Hematopoietic multipotent progenitor cell treated with erythropoietin and hydrocortisone succinate and interleukin-3 and kit ligand, for 8 days (in vitro differentiated cells): ENCODE measurements at regions not wholly inside any gene's neighbourhood (a gene's known extent, or its start where the extent isn't known, plus 50 kb on each side); places are given as distances from the start of the nearest gene placed in this dataset.

Experiments
- DNase-seq: peaks from one replicate; pipeline ENCODE4 v3.0.0-alpha.2; 2015

- peak; percentile 32 for DNase-seq
Measured at GRCh38 chr14:26199590-26200370, 398.1 kb downstream of the NOVA1 start.

GRCh38 chr14:26199096-26199495, 398.7 kb downstream of the NOVA1 start:
- no peak for DNase-seq

GRCh38 chr14:26194816-26195215, 403.0 kb downstream of the NOVA1 start:
- DNase-seq, result no peak

- no peak for DNase-seq
Measured at GRCh38 chr14:26191671-26192070, 406.2 kb downstream of the NOVA1 start.

GRCh38 chr14:26191123-26191522, 406.7 kb downstream of the NOVA1 start:
- DNase-seq, result no peak

GRCh38 chr14:26190646-26191045, 407.2 kb downstream of the NOVA1 start:
- DNase-seq, result no peak

GRCh38 chr14:26187996-26188620, 409.7 kb downstream of the NOVA1 start:
- DNase-seq, result no peak

GRCh38 chr14:26180221-26180620, 417.6 kb downstream of the NOVA1 start:
- no peak for DNase-seq

- DNase-seq, result no peak
Measured at GRCh38 chr14:26175658-26176057, 422.2 kb downstream of the NOVA1 start.

GRCh38 chr14:26174395-26174794, 423.4 kb downstream of the NOVA1 start:
- no peak for DNase-seq

- DNase-seq, result no peak
Measured at GRCh38 chr14:26173581-26174110, 424.2 kb downstream of the NOVA1 start.

- no peak for DNase-seq
Measured at GRCh38 chr14:26172396-26172795, 425.4 kb downstream of the NOVA1 start.

GRCh38 chr14:26170885-26171284, 426.9 kb downstream of the NOVA1 start:
- DNase-seq, result no peak

GRCh38 chr14:26163761-26164160, 434.1 kb downstream of the NOVA1 start:
- peak; percentile 25 for DNase-seq

- DNase-seq, result no peak
Measured at GRCh38 chr14:26157517-26157916, 440.3 kb downstream of the NOVA1 start.

- DNase-seq, result no peak
Measured at GRCh38 chr14:26143057-26143456, 454.8 kb downstream of the NOVA1 start.

GRCh38 chr14:26138764-26139445, 458.9 kb downstream of the NOVA1 start:
- no peak for DNase-seq

GRCh38 chr14:26137161-26137560, 460.7 kb downstream of the NOVA1 start:
- DNase-seq, result no peak

- DNase-seq, result no peak
Measured at GRCh38 chr14:26132061-26132645, 465.7 kb downstream of the NOVA1 start.

- no peak for DNase-seq
Measured at GRCh38 chr14:26130690-26131089, 467.1 kb downstream of the NOVA1 start.

- DNase-seq, result no peak
Measured at GRCh38 chr14:26128931-26129671, 468.7 kb downstream of the NOVA1 start.

GRCh38 chr14:26124896-26125438, 472.9 kb downstream of the NOVA1 start:
- DNase-seq, result no peak
